SJSA1 (cell line): ENCODE measurements at regions not wholly inside any gene's neighbourhood (a gene's known extent, or its start where the extent isn't known, plus 50 kb on each side); places are given as distances from the start of the nearest gene placed in this dataset.

Experiments
- DNase-seq, 2 experiments: peaks; one replicate each; pipeline ENCODE4 v3.0.0-alpha.2; 2015 to 2020; ENCODE audit warnings: low spot score in 2 of 2, low read depth in 1 of 2
- H3K27ac ChIP-seq: fragments of 250-450 bp; sonication (Bioruptor Pico); 2 replicates; pipeline ENCODE4 v1.5.1; 2020; ENCODE audit warnings: mild to moderate bottlenecking, moderate library complexity
- H3K27me3 ChIP-seq: fragments of 250-450 bp; sonication (Bioruptor Pico); replicated peaks from 2 replicates; pipeline ENCODE4 v1.5.1; 2020; ENCODE audit warnings: mild to moderate bottlenecking, moderate library complexity
- H3K36me3 ChIP-seq: fragments of 250-450 bp; sonication (Bioruptor Pico); 2 replicates; pipeline ENCODE4 v1.5.1; 2020; ENCODE audit warnings: mild to moderate bottlenecking
- H3K4me1 ChIP-seq: fragments of 250-450 bp; sonication (Bioruptor Pico); replicated peaks from 2 replicates; pipeline ENCODE4 v1.6.1; 2021; ENCODE audit warnings: mild to moderate bottlenecking
- H3K4me3 ChIP-seq: fragments of 250-450 bp; sonication (Bioruptor Pico); 2 replicates; pipeline ENCODE4 v1.5.1; 2020; ENCODE audit warnings: mild to moderate bottlenecking
- H3K9me3 ChIP-seq: fragments of 250-450 bp; sonication (Bioruptor Pico); replicated peaks from 2 replicates; pipeline ENCODE4 v1.5.1; 2020; ENCODE audit warnings: mild to moderate bottlenecking

- H3K27ac ChIP-seq, result no peak overlapping the region
- no peak for DNase-seq
- H3K4me1 ChIP-seq, result no peaks in the 10 kb centered on the region
- H3K9me3 ChIP-seq, result no peaks in the 10 kb centered on the region
- no peak overlapping the region for H3K4me3 ChIP-seq
- H3K27me3 ChIP-seq, result no peaks in the 10 kb centered on the region
- no peaks in the 10 kb centered on the region for H3K36me3 ChIP-seq
These were observed 1023.7 kb downstream of the FSCB start for GRCh38 chr14:43483415-43483814.

DNA sequence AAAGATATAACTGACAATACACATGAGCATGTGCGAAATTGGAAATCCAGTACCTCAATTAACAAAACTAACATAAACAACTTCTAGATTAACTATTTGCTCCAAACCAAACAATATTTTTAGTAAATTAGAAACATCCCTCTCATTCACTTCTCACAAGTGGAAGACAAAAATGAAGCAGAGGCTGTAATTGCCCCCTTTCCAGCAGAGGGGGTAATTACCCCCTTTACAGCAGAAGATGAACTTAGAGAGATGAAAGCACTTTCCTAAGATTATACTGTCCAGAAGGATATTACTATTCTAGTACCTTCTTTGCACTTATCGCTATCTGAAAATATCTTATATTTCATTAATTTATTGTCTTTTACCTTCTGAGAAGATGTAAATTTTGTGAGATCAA lies 1025.2 kb downstream of the FSCB start:
- no peaks in the 10 kb centered on the region for H3K9me3 ChIP-seq
- no peaks in the 10 kb centered on the region for H3K36me3 ChIP-seq
- no peak overlapping the region for H3K4me3 ChIP-seq
- no peaks in the 10 kb centered on the region for H3K27me3 ChIP-seq
- no peaks in the 10 kb centered on the region for H3K4me1 ChIP-seq
- H3K27ac ChIP-seq, result no peak overlapping the region
- DNase-seq, result no peak

GRCh38 chr14:43480976-43481375 lies 1026.1 kb downstream of the FSCB start:
- no peaks in the 10 kb centered on the region for H3K36me3 ChIP-seq
- no peak overlapping the region for H3K27ac ChIP-seq
- DNase-seq, result no peak
- no peaks in the 10 kb centered on the region for H3K4me1 ChIP-seq
- H3K27me3 ChIP-seq, result no peaks in the 10 kb centered on the region
- no peaks in the 10 kb centered on the region for H3K9me3 ChIP-seq
- no peak overlapping the region for H3K4me3 ChIP-seq

- H3K9me3 ChIP-seq, result no peaks in the 10 kb centered on the region
- H3K4me3 ChIP-seq, result no peak overlapping the region
- no peak for DNase-seq
- H3K27me3 ChIP-seq, result no peaks in the 10 kb centered on the region
- no peak overlapping the region for H3K27ac ChIP-seq
- H3K36me3 ChIP-seq, result no peaks in the 10 kb centered on the region
- no peaks in the 10 kb centered on the region for H3K4me1 ChIP-seq
These were observed 1027.4 kb downstream of the FSCB start for GRCh38 chr14:43479596-43480195.

DNA sequence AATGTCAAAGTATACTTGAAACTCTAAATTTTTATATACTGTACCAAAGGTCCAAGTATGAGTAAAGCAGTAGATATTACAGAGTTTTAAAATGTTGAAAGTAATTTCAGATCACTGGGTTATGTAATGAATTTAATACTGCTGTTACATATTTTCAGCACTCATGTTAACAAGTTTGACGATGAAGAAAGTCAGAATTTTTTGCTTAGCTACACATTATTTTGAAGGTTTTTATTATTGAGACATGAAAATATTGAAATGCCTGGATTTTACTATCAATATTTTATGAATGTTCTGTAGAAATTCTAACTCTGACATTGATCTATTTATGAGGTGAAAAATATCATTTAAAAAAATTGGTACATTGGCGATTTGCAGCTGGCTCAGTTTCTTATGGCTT lies 1030.3 kb downstream of the FSCB start:
- Histone ChIP-seq H3K36me3 (no peaks in the 10 kb centered on the region), H3K27me3 (no peaks in the 10 kb centered on the region), H3K9me3 (no peaks in the 10 kb centered on the region), H3K4me1 (no peaks in the 10 kb centered on the region), H3K27ac (no peak overlapping the region), H3K4me3 (no peak overlapping the region)
- DNase-seq, result no peak

- Histone ChIP-seq H3K27me3 (no peaks in the 10 kb centered on the region), H3K4me3 (no peak overlapping the region), H3K36me3 (no peaks in the 10 kb centered on the region), H3K4me1 (no peaks in the 10 kb centered on the region), H3K9me3 (no peaks in the 10 kb centered on the region), H3K27ac (no peak overlapping the region)
- DNase-seq, result no peak
These were observed 1031.3 kb downstream of the FSCB start for GRCh38 chr14:43475757-43476156.

DNA sequence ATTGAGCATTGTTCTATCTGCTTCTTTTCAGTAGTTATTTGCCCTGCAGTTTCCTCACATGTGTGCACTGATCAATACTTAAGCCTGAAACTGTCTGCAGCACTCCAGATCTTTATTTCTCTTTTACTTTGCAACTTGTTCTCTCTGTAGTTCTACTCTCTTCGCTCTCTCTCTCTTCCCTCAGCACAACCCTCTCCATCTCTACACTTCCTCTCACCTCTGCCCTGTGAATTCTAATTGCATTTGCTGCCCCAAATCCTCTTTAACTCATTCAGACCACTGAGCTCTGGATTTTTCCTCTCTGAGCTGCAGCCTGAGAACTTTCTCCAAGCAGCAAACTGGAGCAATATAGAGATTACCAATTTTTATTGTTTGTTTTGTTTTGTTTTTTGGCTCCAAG lies 1035.5 kb downstream of the FSCB start:
- H3K27ac ChIP-seq, result no peak overlapping the region
- no peaks in the 10 kb centered on the region for H3K27me3 ChIP-seq
- H3K4me3 ChIP-seq, result no peak overlapping the region

DNA sequence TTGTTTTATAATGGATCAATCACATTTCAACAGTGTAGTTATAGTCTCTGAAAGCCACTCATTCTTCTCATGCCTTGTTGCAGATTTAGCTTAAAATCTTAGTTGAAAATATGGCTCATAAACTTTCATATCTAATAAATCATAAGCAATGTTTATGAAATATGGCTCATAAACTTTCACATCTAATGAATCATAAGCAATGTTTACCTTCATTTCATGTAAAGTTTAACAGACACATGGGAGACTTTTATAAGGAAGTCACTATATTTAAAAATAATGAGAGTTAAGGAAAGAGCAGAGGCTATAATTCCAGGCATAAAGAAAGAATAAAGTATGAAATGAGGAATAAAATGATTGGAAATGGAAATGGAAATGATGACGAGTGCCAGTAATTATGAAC lies 1042.1 kb downstream of the FSCB start:
- Histone ChIP-seq H3K9me3 (no peaks in the 10 kb centered on the region), H3K4me3 (no peak overlapping the region), H3K36me3 (no peaks in the 10 kb centered on the region), H3K4me1 (no peaks in the 10 kb centered on the region), H3K27me3 (no peaks in the 10 kb centered on the region), H3K27ac (no peak overlapping the region)
- no peak for DNase-seq

More for the DNA sequence above, 1035.5 kb downstream of the FSCB start:
- no peak for DNase-seq
- H3K4me1 ChIP-seq, result no peaks in the 10 kb centered on the region
- no peaks in the 10 kb centered on the region for H3K9me3 ChIP-seq
- H3K36me3 ChIP-seq, result no peaks in the 10 kb centered on the region

GRCh38 chr14:43449291-43449690 lies 1057.8 kb downstream of the FSCB start:
- no peak overlapping the region for H3K27ac ChIP-seq
- no peaks in the 10 kb centered on the region for H3K9me3 ChIP-seq
- H3K36me3 ChIP-seq, result no peaks in the 10 kb centered on the region
- DNase-seq, result no peak
- H3K4me3 ChIP-seq, result no peak overlapping the region
- H3K4me1 ChIP-seq, result no peaks in the 10 kb centered on the region
- no peaks in the 10 kb centered on the region for H3K27me3 ChIP-seq

GRCh38 chr14:43438056-43438455 lies 1069.0 kb downstream of the FSCB start:
- Histone ChIP-seq H3K4me3 (no peak overlapping the region), H3K27ac (no peak overlapping the region), H3K36me3 (no peaks in the 10 kb centered on the region), H3K9me3 (peaks cover 3% of the 10 kb centered on the region; the same call in 1 of the 2 replicates), H3K4me1 (no peaks in the 10 kb centered on the region), H3K27me3 (no peaks in the 10 kb centered on the region)
- no peak for DNase-seq

DNA sequence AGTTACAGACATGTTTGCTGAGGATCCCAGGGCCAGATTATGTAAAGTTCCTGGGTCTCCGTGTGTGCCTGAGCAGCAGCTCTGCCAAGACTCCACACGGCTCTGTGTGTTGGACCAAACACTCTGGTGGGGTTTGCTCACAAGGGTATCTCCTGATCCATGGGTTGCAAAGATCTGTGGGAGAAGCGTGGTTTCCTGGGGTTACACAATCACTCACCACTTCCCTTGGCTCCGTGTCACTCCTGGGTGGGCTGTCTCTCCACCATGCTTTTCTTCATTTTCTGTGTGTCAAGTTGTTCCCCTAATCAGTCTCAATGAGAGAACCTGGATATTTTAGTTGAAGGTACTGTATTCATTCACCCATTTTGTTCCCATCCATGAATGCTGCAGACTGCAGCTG lies 1088.8 kb downstream of the FSCB start:
- no peak for DNase-seq
- no peaks in the 10 kb centered on the region for H3K9me3 ChIP-seq
- no peaks in the 10 kb centered on the region for H3K36me3 ChIP-seq

DNA sequence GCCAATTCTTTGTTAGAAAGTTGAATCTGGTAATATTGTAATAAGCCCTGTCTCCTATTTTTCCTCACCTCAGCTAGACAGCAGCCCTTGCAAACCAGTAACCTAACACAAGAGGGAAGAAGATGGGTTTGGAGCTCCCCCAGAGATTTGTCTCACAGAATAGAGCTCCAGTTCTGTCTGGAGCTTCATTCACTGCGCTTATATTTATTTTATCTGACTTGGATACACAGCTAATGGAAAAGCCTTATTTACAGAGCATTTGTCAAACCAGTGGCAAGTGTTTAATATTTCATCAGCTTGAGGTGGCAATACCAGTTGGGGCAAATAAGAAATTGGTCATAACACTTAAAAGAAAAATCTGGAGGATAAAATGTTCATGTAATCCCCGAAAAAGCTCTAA lies 1094.0 kb downstream of the FSCB start:
- H3K27me3 ChIP-seq, result no peaks in the 10 kb centered on the region
- DNase-seq, result no peak
- no peak overlapping the region for H3K4me3 ChIP-seq
- H3K9me3 ChIP-seq, result no peaks in the 10 kb centered on the region
- H3K4me1 ChIP-seq, result no peaks in the 10 kb centered on the region
- H3K27ac ChIP-seq, result no peak overlapping the region
- no peaks in the 10 kb centered on the region for H3K36me3 ChIP-seq

More for the DNA sequence above, 1088.8 kb downstream of the FSCB start:
- Histone ChIP-seq H3K27me3 (no peaks in the 10 kb centered on the region), H3K4me1 (no peaks in the 10 kb centered on the region), H3K27ac (no peak overlapping the region), H3K4me3 (no peak overlapping the region)

DNA sequence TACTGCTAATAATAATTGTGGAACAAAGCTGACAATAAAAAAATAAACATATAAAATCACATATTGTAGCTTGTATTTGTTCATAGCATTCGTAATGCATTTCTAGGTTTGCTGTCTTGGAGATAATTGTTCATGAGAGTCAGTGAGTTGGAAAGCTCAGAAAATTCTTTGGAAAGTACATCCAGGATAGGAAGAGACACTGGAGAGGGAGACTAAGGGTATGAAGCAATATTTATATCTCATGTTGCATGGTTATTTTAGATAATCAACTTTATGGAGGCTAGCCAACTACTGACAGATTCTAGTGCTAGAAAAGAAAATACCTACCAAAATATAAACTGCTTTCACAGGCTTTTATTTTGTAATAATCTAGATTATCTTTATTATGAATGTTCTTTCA lies 1095.2 kb downstream of the FSCB start:
- no peak overlapping the region for H3K27ac ChIP-seq
- no peaks in the 10 kb centered on the region for H3K36me3 ChIP-seq
- DNase-seq, result no peak
- H3K27me3 ChIP-seq, result no peaks in the 10 kb centered on the region
- no peaks in the 10 kb centered on the region for H3K9me3 ChIP-seq
- H3K4me1 ChIP-seq, result no peaks in the 10 kb centered on the region
- H3K4me3 ChIP-seq, result no peak overlapping the region

DNA sequence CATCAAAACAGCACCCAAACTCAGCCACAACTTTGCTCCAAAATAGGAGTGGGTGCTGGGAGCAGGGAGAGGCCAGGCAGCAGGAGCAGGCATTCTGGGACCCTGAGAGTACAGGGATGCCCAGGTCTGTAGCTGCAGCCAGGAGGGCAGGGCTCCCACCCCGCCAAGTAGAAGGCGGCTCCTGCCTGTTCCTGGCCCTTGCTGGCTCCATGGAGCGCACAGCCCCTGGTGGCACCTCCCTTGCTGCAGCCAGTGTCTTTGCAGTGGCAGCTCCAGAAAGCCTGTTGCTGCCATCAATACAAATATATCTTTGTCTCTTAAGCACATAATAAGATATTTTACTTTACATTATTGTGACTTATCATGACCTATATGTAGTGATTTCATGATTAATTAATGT lies 1096.5 kb downstream of the FSCB start:
- no peaks in the 10 kb centered on the region for H3K27me3 ChIP-seq
- DNase-seq, result no peak
- H3K27ac ChIP-seq, result no peak overlapping the region
- H3K36me3 ChIP-seq, result no peaks in the 10 kb centered on the region
- no peak overlapping the region for H3K4me3 ChIP-seq
- no peaks in the 10 kb centered on the region for H3K4me1 ChIP-seq
- no peaks in the 10 kb centered on the region for H3K9me3 ChIP-seq

GRCh38 chr14:43408472-43408871 lies 1098.6 kb downstream of the FSCB start:
- Histone ChIP-seq H3K27me3 (no peaks in the 10 kb centered on the region), H3K36me3 (no peaks in the 10 kb centered on the region), H3K4me1 (no peaks in the 10 kb centered on the region), H3K27ac (no peak overlapping the region), H3K9me3 (no peaks in the 10 kb centered on the region; the same call in 1 of the 2 replicates), H3K4me3 (no peak overlapping the region)
- no peak for DNase-seq
